Mesenchymal stem cell (in vitro differentiated cells and primary cell): ENCODE measurements at regions not wholly inside any gene's neighbourhood (a gene's known extent, or its start where the extent isn't known, plus 50 kb on each side); places are given as distances from the start of the nearest gene placed in this dataset.
"Not testable (repeated sequence)": the region's sequence is repeated elsewhere in the genome, so short reads cannot be mapped to it uniquely, and the experiment has no call there.

Experiments
- DNase-seq: peaks from one replicate; pipeline ENCODE4 v3.0.0-alpha.2; 2013
- H2AFZ ChIP-seq: one replicate; pipeline ENCODE4 v1.6.1; 2013; ENCODE audit warnings: low read depth, mild to moderate bottlenecking, control low read depth, inconsistent platforms, low read length, moderate library complexity
- H2AK5ac ChIP-seq: 2 replicates; pipeline ENCODE4 v1.6.1; 2013; ENCODE audit warnings: low read length, moderate library complexity, mild to moderate bottlenecking, inconsistent platforms; ENCODE audit not compliant: severe bottlenecking
- H2BK120ac ChIP-seq: one replicate; pipeline ENCODE4 v1.6.1; 2013; ENCODE audit warnings: low read depth, mild to moderate bottlenecking, inconsistent platforms, low read length, moderate library complexity
- H2BK12ac ChIP-seq, 2 experiments: one replicate each; pipeline ENCODE4 v1.6.1; 2013; ENCODE audit warnings: inconsistent platforms in 2 of 2, low read length in 2 of 2, mild to moderate bottlenecking in 2 of 2, moderate library complexity in 2 of 2, control low read depth in 1 of 2
- H2BK15ac ChIP-seq: one replicate; pipeline ENCODE4 v1.6.1; 2013; ENCODE audit warnings: mild to moderate bottlenecking, low read depth, inconsistent platforms; ENCODE audit not compliant: poor library complexity, severe bottlenecking
- H2BK5ac ChIP-seq: 2 replicates; pipeline ENCODE4 v1.6.1; 2013; ENCODE audit warnings: low read depth, mild to moderate bottlenecking, low read length, control low read depth, inconsistent platforms; ENCODE audit not compliant: poor library complexity, severe bottlenecking
- H3K14ac ChIP-seq, 2 experiments: one replicate each; pipeline ENCODE4 v1.6.1; 2013; ENCODE audit warnings: inconsistent platforms in 2 of 2, low read length in 2 of 2, control low read depth in 1 of 2, mild to moderate bottlenecking in 1 of 2, moderate library complexity in 1 of 2
- H3K18ac ChIP-seq, 2 experiments: one replicate each; pipeline ENCODE4 v1.6.1; 2013; ENCODE audit warnings: inconsistent platforms in 2 of 2, low read length in 2 of 2, control low read depth in 1 of 2, low read depth in 1 of 2, mild to moderate bottlenecking in 1 of 2
- H3K23ac ChIP-seq, 2 experiments: one replicate each; pipeline ENCODE4 v1.6.1; 2013; ENCODE audit warnings: inconsistent platforms in 2 of 2, low read length in 2 of 2, mild to moderate bottlenecking in 2 of 2, moderate library complexity in 2 of 2, control low read depth in 1 of 2
- H3K27ac ChIP-seq: 2 replicates; pipeline ENCODE4 v1.5.1; 2013; ENCODE audit warnings: mild to moderate bottlenecking, moderate library complexity, low read length, control low read depth, inconsistent platforms; ENCODE audit not compliant: poor library complexity, severe bottlenecking
- H3K27me3 ChIP-seq, 2 experiments: 2 replicates each; pipeline versions ENCODE4 v1.6.1 to v1.7.0; 2013; ENCODE audit warnings: low read length in 2 of 2, mild to moderate bottlenecking in 2 of 2, moderate library complexity in 2 of 2, control low read depth in 1 of 2, inconsistent platforms in 1 of 2; ENCODE audit not compliant: control insufficient read depth in 1 of 2, insufficient read depth in 1 of 2
- H3K36me3 ChIP-seq, 2 experiments: 2 replicates each; pipeline versions ENCODE4 v1.6.1 to v1.7.0; 2013; ENCODE audit warnings: low read length in 2 of 2, control low read depth in 1 of 2, inconsistent platforms in 1 of 2, low read depth in 1 of 2, mild to moderate bottlenecking in 1 of 2; ENCODE audit not compliant: insufficient read depth in 2 of 2, control insufficient read depth in 1 of 2
- H3K4ac ChIP-seq, 2 experiments: one replicate each; pipeline ENCODE4 v1.6.1; 2013; ENCODE audit warnings: inconsistent platforms in 2 of 2, low read length in 2 of 2, mild to moderate bottlenecking in 2 of 2, moderate library complexity in 2 of 2, control low read depth in 1 of 2, low read depth in 1 of 2
- H3K4me1 ChIP-seq: 2 replicates; pipeline ENCODE4 v1.6.1; 2013; ENCODE audit warnings: low read depth, low read length, control low read depth; ENCODE audit not compliant: control insufficient read depth, insufficient read depth
- H3K4me2 ChIP-seq: 2 replicates; pipeline ENCODE4 v1.6.1; 2013; ENCODE audit warnings: low read length, mild to moderate bottlenecking, inconsistent platforms; ENCODE audit not compliant: poor library complexity, severe bottlenecking
- H3K4me3 ChIP-seq, 2 experiments: 2 replicates each; pipeline versions ENCODE4 v1.5.1 to v1.7.0; 2013; ENCODE audit warnings: low read length in 2 of 2, mild to moderate bottlenecking in 2 of 2, control low read depth in 1 of 2, low read depth in 1 of 2; ENCODE audit not compliant: insufficient read depth in 1 of 2
- H3K79me1 ChIP-seq: replicated peaks from 2 replicates; pipeline ENCODE4 v1.6.1; 2013; ENCODE audit warnings: mild to moderate bottlenecking, control low read depth, low read length, inconsistent platforms; ENCODE audit not compliant: poor library complexity, severe bottlenecking
- H3K9ac ChIP-seq: 2 replicates; pipeline ENCODE4 v1.7.0; 2013; ENCODE audit warnings: mild to moderate bottlenecking, low read length, moderate library complexity
- H3K9me3 ChIP-seq: 2 replicates; pipeline ENCODE4 v1.7.0; 2013; ENCODE audit warnings: mild to moderate bottlenecking, low read length; ENCODE audit not compliant: control insufficient read depth
- H4K8ac ChIP-seq: one replicate; pipeline ENCODE4 v1.6.1; 2013; ENCODE audit warnings: inconsistent platforms, mild to moderate bottlenecking, low read length, moderate library complexity
- H4K91ac ChIP-seq: one replicate; pipeline ENCODE4 v1.6.1; 2013; ENCODE audit warnings: mild to moderate bottlenecking, low read length, inconsistent platforms
- WGBS: methylation state at CpG from one replicate; pipeline ENCODE4 v1.1.7; 2013; ENCODE audit warnings: mixed read lengths; 5-methylcytosine and 5-hydroxymethylcytosine counted together

DNA sequence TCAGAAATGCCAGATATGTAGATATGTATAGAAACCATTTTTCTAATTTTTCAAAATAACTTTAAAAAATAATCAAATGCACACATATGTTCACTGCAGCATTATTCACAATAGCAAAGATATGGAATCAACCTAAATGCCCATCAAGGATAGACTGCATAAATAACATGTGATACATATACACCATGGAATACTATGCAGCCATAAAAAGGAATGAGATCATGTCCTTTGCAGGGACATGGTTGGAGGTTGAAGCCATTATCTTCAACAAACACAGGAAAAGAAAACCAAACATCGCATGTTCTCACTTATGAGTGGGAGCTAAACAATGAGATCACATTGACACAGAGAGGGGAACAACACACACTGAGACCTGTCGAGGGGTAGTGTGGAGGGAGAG lies 176.1 kb downstream of the MATN1 start:
- H3K23ac ChIP-seq, H3K9ac ChIP-seq, DNase-seq, H2BK12ac ChIP-seq, H2AK5ac ChIP-seq, H3K79me1 ChIP-seq, H4K8ac ChIP-seq, H2BK15ac ChIP-seq, H3K4me1 ChIP-seq, H3K4me3 ChIP-seq, H3K27ac ChIP-seq, H3K27me3 ChIP-seq, H3K14ac ChIP-seq, H3K4me2 ChIP-seq, H2BK5ac ChIP-seq, H3K4ac ChIP-seq, H3K36me3 ChIP-seq, H2BK120ac ChIP-seq, H3K9me3 ChIP-seq, H4K91ac ChIP-seq, H2AFZ ChIP-seq, H3K18ac ChIP-seq: not testable (repeated sequence)
- WGBS: 56% methylated on average over 2 of the region's 2 CpGs

DNA sequence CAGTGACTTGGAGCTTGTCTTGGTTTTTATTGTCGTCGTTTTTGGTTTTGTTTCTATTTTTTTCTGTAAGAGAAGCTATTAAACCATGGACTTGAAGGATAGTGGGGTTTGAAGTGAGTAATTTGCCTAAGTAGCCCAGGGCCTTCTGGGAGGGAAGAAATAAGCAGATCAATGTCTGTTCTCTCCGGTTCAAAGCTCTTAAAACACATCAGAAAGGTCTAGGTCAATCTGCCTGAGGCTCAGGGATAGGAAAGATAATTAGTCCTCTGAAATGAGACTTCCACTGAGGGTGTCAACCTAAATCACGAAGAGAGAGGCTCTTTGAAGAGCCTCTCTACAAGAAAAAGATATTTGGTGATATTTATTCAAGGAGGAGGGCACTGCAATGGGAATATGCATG lies 178.0 kb downstream of the MATN1 start:
- WGBS: 31% methylated on average over 4 of the region's 4 CpGs

DNA sequence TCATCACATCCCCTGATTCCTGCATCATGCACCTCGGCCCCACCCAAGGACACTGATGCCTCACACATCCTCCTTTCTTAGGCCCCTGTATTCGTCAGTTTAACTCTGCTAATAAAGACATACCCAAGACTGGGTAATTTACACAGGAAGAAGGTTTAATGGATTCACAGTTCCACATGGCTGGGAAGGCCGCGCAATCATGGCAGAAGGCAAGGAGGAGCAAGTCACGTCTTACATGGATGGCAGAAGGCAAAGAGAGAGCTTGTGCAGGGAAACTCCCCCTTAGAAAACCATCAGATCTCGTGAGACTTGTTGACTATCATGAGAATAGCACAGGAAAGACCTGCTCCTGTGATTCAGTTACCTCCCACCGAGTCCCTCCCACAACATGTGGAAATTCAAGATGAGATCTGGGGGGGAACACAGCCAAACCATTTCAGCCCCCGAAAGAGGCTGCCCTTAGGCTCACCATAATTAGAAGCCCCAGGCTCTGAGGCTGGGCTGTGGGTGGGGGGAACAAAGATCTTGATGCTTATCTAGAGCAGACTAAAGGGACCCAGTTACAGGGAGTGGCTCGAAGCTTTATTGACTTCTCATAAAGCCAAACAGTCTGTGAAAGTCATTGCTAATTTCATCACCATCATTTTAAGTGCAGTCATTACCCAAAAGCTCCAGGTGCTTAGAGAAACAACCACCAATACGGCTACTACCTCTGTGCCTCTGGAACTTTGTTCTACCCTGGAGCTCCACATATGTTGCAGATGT lies 181.5 kb downstream of the MATN1 start:
- no peak overlapping the region for H3K4ac ChIP-seq
- H3K79me1 ChIP-seq: no peaks in the 10 kb centered on the region
- H2AFZ ChIP-seq: no peak overlapping the region
- H3K27ac ChIP-seq: no peak overlapping the region
- H2BK15ac ChIP-seq: no peak overlapping the region
- H3K9me3 ChIP-seq: no peaks in the 10 kb centered on the region
- H4K8ac ChIP-seq: no peak overlapping the region
- H3K4me1 ChIP-seq: peaks cover 2% of the 10 kb centered on the region
- H2BK120ac ChIP-seq: no peak overlapping the region
- no peak overlapping the region for H3K9ac ChIP-seq
- no peak overlapping the region for H2BK12ac ChIP-seq
- H4K91ac ChIP-seq: no peak overlapping the region
- H3K4me3 ChIP-seq: no peak overlapping the region
- 71% methylated on average over 8 of the region's 10 CpGs for WGBS
- H3K18ac ChIP-seq: no peak overlapping the region
- no peak overlapping the region for H2BK5ac ChIP-seq
- no peaks in the 10 kb centered on the region for H3K36me3 ChIP-seq
- peaks cover 3 to 4% of the 10 kb centered on the region in 2 experiments for H3K27me3 ChIP-seq
- H2AK5ac ChIP-seq: no peak overlapping the region
- no peak overlapping the region for H3K14ac ChIP-seq
- no peak overlapping the region for H3K4me2 ChIP-seq
- DNase-seq: no peak
- H3K23ac ChIP-seq: no peak overlapping the region

More for the DNA sequence above, 178.0 kb downstream of the MATN1 start:
- H3K27ac ChIP-seq: no peak overlapping the region
- no peak overlapping the region for H3K4me3 ChIP-seq
- H4K91ac ChIP-seq: no peak overlapping the region
- no peak overlapping the region for H3K14ac ChIP-seq
- H2BK5ac ChIP-seq: no peak overlapping the region
- H2BK120ac ChIP-seq: no peak overlapping the region
- peaks cover 0 to 4% of the 10 kb centered on the region in 2 experiments for H3K27me3 ChIP-seq
- peaks cover 2% of the 10 kb centered on the region for H3K4me1 ChIP-seq
- no peak overlapping the region for H2AK5ac ChIP-seq
- H3K4ac ChIP-seq: no peak overlapping the region
- H3K79me1 ChIP-seq: no peaks in the 10 kb centered on the region
- H3K4me2 ChIP-seq: no peak overlapping the region
- DNase-seq: no peak
- H2AFZ ChIP-seq: no peak overlapping the region
- no peak overlapping the region for H4K8ac ChIP-seq
- no peaks in the 10 kb centered on the region for H3K36me3 ChIP-seq
- no peak overlapping the region for H3K23ac ChIP-seq
- no peak overlapping the region for H2BK12ac ChIP-seq
- no peak overlapping the region for H3K9ac ChIP-seq
- H3K18ac ChIP-seq: no peak overlapping the region
- H2BK15ac ChIP-seq: no peak overlapping the region
- H3K9me3 ChIP-seq: no peaks in the 10 kb centered on the region

DNA sequence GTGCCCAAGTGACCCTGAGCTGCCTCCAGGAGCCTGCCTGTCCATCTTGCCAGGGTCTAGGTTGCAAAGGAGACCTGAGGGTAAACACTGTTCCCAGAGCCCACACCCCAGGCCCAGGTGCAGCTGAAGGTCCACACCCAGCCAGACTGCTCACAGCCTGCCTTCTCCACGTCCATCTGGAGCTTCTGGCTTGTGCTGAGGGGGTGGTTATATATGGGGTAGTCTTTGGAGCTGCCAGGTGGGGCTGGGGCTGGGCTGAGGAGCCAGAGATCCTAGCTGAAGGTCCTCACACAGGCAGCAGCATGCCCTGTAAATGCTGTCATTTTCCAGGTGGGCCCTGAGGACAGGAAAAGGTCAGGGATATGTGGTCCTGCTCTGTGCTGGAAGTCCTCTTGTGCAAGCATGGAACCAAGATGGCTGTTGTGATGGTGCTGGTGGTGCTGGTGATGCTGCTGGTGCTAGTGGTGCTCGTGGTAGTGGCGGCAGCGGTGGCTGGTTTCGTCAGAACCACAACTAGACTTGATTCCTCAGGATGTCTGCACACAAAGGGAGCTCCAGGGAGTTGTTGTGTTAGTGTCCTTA lies 182.7 kb downstream of the MATN1 start:
- no peak overlapping the region for H3K23ac ChIP-seq
- no peaks in the 10 kb centered on the region for H3K9me3 ChIP-seq
- no peak overlapping the region for H2BK12ac ChIP-seq
- H3K9ac ChIP-seq: no peak overlapping the region
- no peak overlapping the region for H2AK5ac ChIP-seq
- H2BK120ac ChIP-seq: no peak overlapping the region
- H4K8ac ChIP-seq: no peak overlapping the region
- peaks cover 2% of the 10 kb centered on the region for H3K4me1 ChIP-seq
- no peak overlapping the region for H3K18ac ChIP-seq
- H4K91ac ChIP-seq: no peak overlapping the region
- no peak overlapping the region for H3K4me3 ChIP-seq
- peaks cover 3 to 4% of the 10 kb centered on the region in 2 experiments for H3K27me3 ChIP-seq
- no peak overlapping the region for H2BK5ac ChIP-seq
- H3K4me2 ChIP-seq: no peak overlapping the region
- no peak overlapping the region for H3K4ac ChIP-seq
- H2BK15ac ChIP-seq: no peak overlapping the region
- no peaks in the 10 kb centered on the region for H3K79me1 ChIP-seq
- no peak overlapping the region for H3K14ac ChIP-seq
- H2AFZ ChIP-seq: no peak overlapping the region
- no peak for DNase-seq
- H3K36me3 ChIP-seq: no peaks in the 10 kb centered on the region
- no peak overlapping the region for H3K27ac ChIP-seq
- WGBS: 34% methylated on average over 5 of the region's 5 CpGs
